ENCODE measurements at regions not wholly inside any gene's neighbourhood (a gene's known extent, or its start where the extent isn't known, plus 50 kb on each side); places are given as distances from the start of the nearest gene placed in this dataset.
"Not testable (repeated sequence)": the region's sequence is repeated elsewhere in the genome, so short reads cannot be mapped to it uniquely, and the experiment has no call there.

- Mint-ChIP-seq H3K4me3 (no peak overlapping the region), H3K27ac (ENCODE audit: low read depth) (no peak overlapping the region), H3K4me1 (no peaks in the 10 kb centered on the region), H3K9me3 (no peaks in the 10 kb centered on the region), H3K36me3 (ENCODE audit: insufficient read depth) (no peaks in the 10 kb centered on the region), H3K27me3 (no peaks in the 10 kb centered on the region)
- ATAC-seq (replicated peaks; ENCODE audit: extremely low read depth, poor library complexity, severe bottlenecking) (no peak), DNase-seq (ENCODE audit: low spot score in 2 of 2) (no peak)
Measured at GRCh38 chr3:70635301-70635700, 322.9 kb upstream of the MDFIC2 start.

- Mint-ChIP-seq H3K36me3 (ENCODE audit: insufficient read depth) (no peaks in the 10 kb centered on the region), H3K4me1 (no peaks in the 10 kb centered on the region), H3K27ac (ENCODE audit: low read depth) (no peak overlapping the region), H3K4me3 (no peak overlapping the region), H3K9me3 (no peaks in the 10 kb centered on the region), H3K27me3 (peaks cover 10% of the 10 kb centered on the region)
- no peak for ATAC-seq (replicated peaks; ENCODE audit: extremely low read depth, poor library complexity, severe bottlenecking)
- DNase-seq (ENCODE audit: low spot score in 2 of 2) = no peak
Measured at GRCh38 chr3:70631716-70632307, 319.4 kb upstream of the MDFIC2 start.

DNA sequence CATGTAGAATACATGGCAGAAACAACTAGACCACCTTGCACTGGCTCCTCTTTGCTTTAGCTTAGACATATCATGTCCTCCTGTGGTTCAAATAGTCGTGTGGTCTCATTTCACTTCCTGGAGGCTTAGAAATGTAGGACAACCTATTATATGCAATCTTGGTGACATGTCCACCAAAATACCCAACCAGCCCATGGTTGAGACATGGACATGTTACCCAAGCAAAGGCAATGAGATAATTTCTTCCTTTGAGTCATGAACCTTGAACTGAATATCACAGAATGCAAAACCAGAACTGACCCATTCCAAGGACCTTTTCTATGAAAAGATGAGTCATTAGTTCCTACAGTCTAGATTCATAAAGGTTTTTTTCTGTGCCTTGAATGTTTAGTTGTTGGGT lies 309.0 kb upstream of the MDFIC2 start:
- DNase-seq (ENCODE audit: low spot score in 2 of 2) (no peak), ATAC-seq (replicated peaks; ENCODE audit: extremely low read depth, poor library complexity, severe bottlenecking) (no peak)
- no peaks in the 10 kb centered on the region for H3K4me1 Mint-ChIP-seq
- no peak overlapping the region for H3K27ac Mint-ChIP-seq (ENCODE audit: low read depth)
- H3K36me3 Mint-ChIP-seq (ENCODE audit: insufficient read depth) = no peaks in the 10 kb centered on the region
- no peaks in the 10 kb centered on the region for H3K9me3 Mint-ChIP-seq
- H3K27me3 Mint-ChIP-seq = peaks cover 45% of the 10 kb centered on the region
- no peak overlapping the region for H3K4me3 Mint-ChIP-seq

DNA sequence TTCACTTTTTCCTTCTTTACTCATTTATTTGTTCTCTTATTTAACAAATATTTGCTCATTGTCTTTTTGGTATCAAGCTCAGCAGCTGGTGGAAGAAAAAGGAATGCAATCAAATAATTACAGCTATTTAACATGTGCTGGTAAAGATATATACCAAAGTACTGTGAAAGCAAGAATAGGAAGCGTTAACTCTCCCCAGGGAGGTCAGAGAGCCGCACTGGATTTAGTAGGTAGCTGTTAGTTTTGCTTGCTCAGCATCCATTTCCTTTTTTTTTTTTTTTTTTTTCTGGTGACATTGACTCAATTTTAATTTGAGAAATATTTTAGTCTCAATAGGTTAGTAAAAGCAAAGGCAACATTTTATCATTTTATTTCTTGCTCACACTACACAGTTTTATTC lies 308.5 kb upstream of the MDFIC2 start:
- Mint-ChIP-seq H3K27ac (ENCODE audit: low read depth) (no peak overlapping the region), H3K27me3 (peaks cover 43% of the 10 kb centered on the region), H3K36me3 (ENCODE audit: insufficient read depth) (no peaks in the 10 kb centered on the region), H3K4me1 (no peaks in the 10 kb centered on the region), H3K4me3 (no peak overlapping the region), H3K9me3 (no peaks in the 10 kb centered on the region)
- ATAC-seq (replicated peaks; ENCODE audit: extremely low read depth, poor library complexity, severe bottlenecking) (no peak), DNase-seq (ENCODE audit: low spot score in 2 of 2) (no peak)

GRCh38 chr3:70620367-70620766 lies 307.9 kb upstream of the MDFIC2 start:
- Mint-ChIP-seq H3K36me3 (ENCODE audit: insufficient read depth) (no peaks in the 10 kb centered on the region), H3K4me1 (no peaks in the 10 kb centered on the region), H3K27me3 (peaks cover 37% of the 10 kb centered on the region), H3K4me3 (no peak overlapping the region), H3K27ac (ENCODE audit: low read depth) (no peak overlapping the region), H3K9me3 (no peaks in the 10 kb centered on the region)
- DNase-seq (ENCODE audit: low spot score in 2 of 2) (no peak), ATAC-seq (replicated peaks; ENCODE audit: extremely low read depth, poor library complexity, severe bottlenecking) (no peak)

DNA sequence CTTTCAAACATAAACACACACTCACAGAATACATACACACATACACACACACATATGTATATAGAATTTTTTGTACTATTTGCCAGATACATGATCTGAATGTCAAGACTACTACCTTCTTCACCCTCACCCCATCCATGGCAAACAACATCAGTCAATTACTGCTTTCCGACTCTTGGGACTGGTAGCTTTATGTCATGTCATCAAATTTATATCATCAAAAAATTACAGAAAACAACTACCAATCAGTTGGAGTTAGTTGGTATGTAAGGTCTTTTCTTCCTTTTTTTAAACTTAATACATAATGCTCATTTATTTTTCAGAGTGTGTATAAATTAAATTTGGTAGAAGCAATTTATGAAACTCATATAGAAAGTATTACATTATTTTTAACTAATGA lies 305.7 kb upstream of the MDFIC2 start:
- Mint-ChIP-seq H3K36me3 (ENCODE audit: insufficient read depth) (no peaks in the 10 kb centered on the region), H3K4me1 (no peaks in the 10 kb centered on the region), H3K9me3 (no peaks in the 10 kb centered on the region), H3K27me3 (peaks cover 29% of the 10 kb centered on the region), H3K4me3 (no peak overlapping the region), H3K27ac (ENCODE audit: low read depth) (no peak overlapping the region)
- DNase-seq (ENCODE audit: low spot score in 2 of 2) (no peak), ATAC-seq (replicated peaks; ENCODE audit: extremely low read depth, poor library complexity, severe bottlenecking) (no peak)

DNA sequence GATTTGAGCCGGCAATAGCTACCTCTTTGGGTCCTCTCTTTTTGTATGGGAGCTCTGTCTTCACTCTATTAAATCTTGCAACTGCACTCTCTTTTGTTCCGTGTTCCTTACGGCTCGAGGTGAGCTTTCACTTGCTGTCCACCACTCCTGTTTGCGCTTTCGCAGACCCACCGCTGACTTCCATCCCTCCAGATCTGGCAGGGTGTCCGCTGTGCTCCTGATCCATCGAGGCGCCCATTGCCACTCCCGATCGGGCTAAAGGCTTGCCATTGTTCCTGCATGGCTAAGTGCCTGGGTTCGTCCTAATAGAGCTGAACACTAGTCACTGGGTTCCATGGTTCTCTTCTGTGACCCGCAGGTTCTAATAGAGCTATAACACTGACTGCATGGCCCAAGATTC lies 304.9 kb upstream of the MDFIC2 start:
- H3K4me1 Mint-ChIP-seq; H3K4me3 Mint-ChIP-seq; H3K9me3 Mint-ChIP-seq; H3K36me3 Mint-ChIP-seq (ENCODE audit: insufficient read depth); DNase-seq (ENCODE audit: low spot score in 2 of 2); H3K27ac Mint-ChIP-seq (ENCODE audit: low read depth); ATAC-seq (replicated peaks; ENCODE audit: extremely low read depth, poor library complexity, severe bottlenecking): not testable (repeated sequence)
- peaks cover 35% of the 10 kb centered on the region for H3K27me3 Mint-ChIP-seq

DNA sequence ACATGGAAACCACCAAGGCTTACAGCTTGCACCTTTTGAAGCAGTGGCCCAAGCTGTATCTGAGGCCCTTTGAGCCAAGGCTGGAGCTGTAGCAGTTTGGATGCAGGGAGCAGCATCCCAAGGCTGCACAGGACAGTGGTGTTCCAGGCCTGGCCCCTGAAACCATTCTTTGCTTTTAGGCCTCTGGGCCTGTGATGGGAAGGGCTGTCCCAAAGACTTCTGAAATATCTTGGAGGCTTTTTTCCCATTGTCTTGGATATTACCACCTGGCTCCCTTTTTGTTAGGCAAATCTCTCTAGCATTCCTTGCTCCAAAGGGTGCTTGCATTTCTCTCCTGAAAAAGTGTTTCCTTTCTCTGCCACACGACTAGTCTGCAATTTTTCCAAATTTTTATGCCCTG lies 302.8 kb upstream of the MDFIC2 start:
- Mint-ChIP-seq H3K27me3 (peaks cover 35% of the 10 kb centered on the region), H3K9me3 (no peaks in the 10 kb centered on the region), H3K4me3 (no peak overlapping the region), H3K4me1 (no peaks in the 10 kb centered on the region), H3K36me3 (ENCODE audit: insufficient read depth) (no peaks in the 10 kb centered on the region), H3K27ac (ENCODE audit: low read depth) (no peak overlapping the region)
- ATAC-seq (replicated peaks; ENCODE audit: extremely low read depth, poor library complexity, severe bottlenecking) (no peak), DNase-seq (ENCODE audit: low spot score in 2 of 2) (no peak)

DNA sequence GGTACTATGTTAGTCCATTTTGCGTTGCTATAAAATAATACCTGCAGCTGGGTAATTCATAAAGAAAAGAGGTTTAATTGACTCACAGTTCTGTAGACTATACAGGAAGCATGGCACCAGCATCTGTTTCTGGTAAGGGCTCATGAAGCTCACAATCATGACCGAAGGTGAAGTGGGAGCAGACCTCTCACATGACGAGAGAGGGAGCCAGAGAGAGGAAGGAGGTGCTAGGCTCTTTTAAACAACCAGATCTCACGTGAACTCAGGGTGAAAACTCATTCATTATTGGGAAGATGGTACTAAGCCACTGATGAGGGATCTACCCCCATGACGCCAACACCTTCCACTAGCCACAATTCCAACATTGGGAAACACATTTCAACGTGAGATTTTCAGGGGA lies 301.7 kb upstream of the MDFIC2 start:
- Mint-ChIP-seq H3K4me1 (no peaks in the 10 kb centered on the region), H3K27me3 (peaks cover 23% of the 10 kb centered on the region), H3K27ac (ENCODE audit: low read depth) (no peak overlapping the region), H3K36me3 (ENCODE audit: insufficient read depth) (no peaks in the 10 kb centered on the region), H3K4me3 (no peak overlapping the region), H3K9me3 (no peaks in the 10 kb centered on the region)
- DNase-seq (ENCODE audit: low spot score in 2 of 2) (no peak), ATAC-seq (replicated peaks; ENCODE audit: extremely low read depth, poor library complexity, severe bottlenecking) (no peak)

- no peaks in the 10 kb centered on the region for H3K9me3 Mint-ChIP-seq
- H3K36me3 Mint-ChIP-seq (ENCODE audit: insufficient read depth) = no peaks in the 10 kb centered on the region
- H3K4me3 Mint-ChIP-seq = no peak overlapping the region
- H3K27ac Mint-ChIP-seq (ENCODE audit: low read depth) = no peak overlapping the region
- DNase-seq (ENCODE audit: low spot score in 2 of 2) = no peak
- H3K27me3 Mint-ChIP-seq = peaks cover 19% of the 10 kb centered on the region
- H3K4me1 Mint-ChIP-seq = no peaks in the 10 kb centered on the region
- no peak for ATAC-seq (replicated peaks; ENCODE audit: extremely low read depth, poor library complexity, severe bottlenecking)
Measured at GRCh38 chr3:70612920-70613319, 300.5 kb upstream of the MDFIC2 start.

- not testable (repeated sequence) for H3K36me3 Mint-ChIP-seq (ENCODE audit: insufficient read depth); H3K27me3 Mint-ChIP-seq; H3K4me1 Mint-ChIP-seq; H3K9me3 Mint-ChIP-seq; H3K27ac Mint-ChIP-seq (ENCODE audit: low read depth); H3K4me3 Mint-ChIP-seq; ATAC-seq (replicated peaks; ENCODE audit: extremely low read depth, poor library complexity, severe bottlenecking); DNase-seq (ENCODE audit: low spot score in 2 of 2)
Measured at GRCh38 chr3:70611667-70612277, 299.3 kb upstream of the MDFIC2 start.

DNA sequence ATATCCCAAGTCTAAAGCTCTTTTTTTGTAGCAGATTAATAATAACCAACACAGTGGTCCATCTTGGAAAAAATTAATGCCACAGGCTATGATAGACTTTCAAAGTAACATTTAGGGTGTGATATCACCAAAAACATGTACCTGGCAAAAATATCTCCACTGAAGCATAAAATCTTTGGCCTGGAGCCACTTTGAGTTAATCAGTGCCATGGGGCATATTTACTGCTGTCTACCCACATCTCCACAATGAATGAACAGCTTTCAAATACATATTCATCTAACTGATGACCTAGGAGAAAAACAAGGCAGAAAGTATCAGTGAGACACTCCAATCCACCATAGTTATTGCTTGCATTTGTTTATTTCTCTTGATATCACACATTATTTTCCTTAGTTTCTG lies 296.0 kb upstream of the MDFIC2 start:
- no peaks in the 10 kb centered on the region for H3K36me3 Mint-ChIP-seq (ENCODE audit: insufficient read depth)
- DNase-seq (ENCODE audit: low spot score in 2 of 2) = no peak
- no peak overlapping the region for H3K4me3 Mint-ChIP-seq
- no peak overlapping the region for H3K27ac Mint-ChIP-seq (ENCODE audit: low read depth)
- peaks cover 9% of the 10 kb centered on the region for H3K27me3 Mint-ChIP-seq
- no peaks in the 10 kb centered on the region for H3K4me1 Mint-ChIP-seq
- H3K9me3 Mint-ChIP-seq = no peaks in the 10 kb centered on the region
- ATAC-seq (replicated peaks; ENCODE audit: extremely low read depth, poor library complexity, severe bottlenecking) = no peak

GRCh38 chr3:70607469-70607868 lies 295.0 kb upstream of the MDFIC2 start:
- no peaks in the 10 kb centered on the region for H3K4me1 Mint-ChIP-seq
- H3K4me3 Mint-ChIP-seq = no peak overlapping the region
- DNase-seq (ENCODE audit: low spot score in 2 of 2) = no peak
- no peaks in the 10 kb centered on the region for H3K36me3 Mint-ChIP-seq (ENCODE audit: insufficient read depth)
- peaks cover under 1% of the 10 kb centered on the region for H3K27me3 Mint-ChIP-seq
- H3K9me3 Mint-ChIP-seq = no peaks in the 10 kb centered on the region
- no peak overlapping the region for H3K27ac Mint-ChIP-seq (ENCODE audit: low read depth)
- no peak for ATAC-seq (replicated peaks; ENCODE audit: extremely low read depth, poor library complexity, severe bottlenecking)

Measured in central memory CD8-positive, alpha-beta T cell (primary cell).